Fibroblast of the conjunctiva (primary cell): ENCODE measurements at regions not wholly inside any gene's neighbourhood (a gene's known extent, or its start where the extent isn't known, plus 50 kb on each side); places are given as distances from the start of the nearest gene placed in this dataset.

Experiments used
- DNase-seq: peaks from one replicate; pipeline ENCODE4 v3.0.0-alpha.2; 2010; ENCODE audit warnings: low read depth

DNA sequence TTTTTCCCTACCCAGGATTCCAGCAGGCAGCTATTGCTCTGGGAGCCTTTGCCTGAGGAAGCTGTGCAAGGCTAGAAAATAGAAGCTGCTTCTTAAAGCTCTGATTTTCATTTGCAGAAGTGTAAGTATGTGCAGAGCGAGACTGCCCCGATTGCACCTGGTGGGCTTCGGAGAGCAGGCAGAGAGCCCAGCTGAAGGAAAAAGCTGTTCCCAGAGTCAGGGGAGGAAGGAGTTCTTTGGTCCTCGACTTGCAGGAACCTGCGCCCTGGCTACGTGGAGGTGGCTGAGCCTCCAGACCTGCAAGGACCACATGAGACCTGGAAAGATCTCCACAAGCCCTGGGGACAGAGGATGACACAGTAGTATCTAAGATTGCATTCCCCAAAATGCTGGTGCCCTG, 235.0 kb upstream of the ARGLU1 start:
- DNase-seq, result no peak

DNA sequence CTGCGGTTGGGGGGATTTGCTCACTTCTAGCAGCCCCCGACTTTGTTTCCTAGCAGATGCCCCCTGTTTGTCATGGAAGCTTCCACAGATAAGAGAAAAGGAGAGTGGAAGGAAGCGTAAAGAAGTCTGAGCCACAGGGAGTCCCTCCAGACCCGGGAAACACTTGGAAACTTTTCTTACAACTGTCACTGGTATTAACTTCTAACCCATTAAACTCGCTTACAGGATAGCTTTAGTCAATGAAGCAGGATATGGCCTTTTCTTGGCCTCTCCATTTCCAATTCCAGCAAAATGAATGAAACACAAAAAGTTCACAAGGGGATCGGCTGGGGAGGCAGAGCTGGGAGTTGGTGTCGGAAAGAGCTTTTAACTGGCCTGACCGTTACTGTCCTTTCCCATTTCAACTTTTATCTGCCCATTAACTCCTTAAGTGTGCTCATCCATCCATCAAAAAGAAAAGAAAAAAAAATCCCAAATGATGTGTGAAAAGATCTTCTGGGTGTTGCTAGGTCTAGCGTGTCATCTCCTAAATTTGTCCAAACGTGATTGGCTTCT, 231.9 kb upstream of the ARGLU1 start:
- DNase-seq, result no peak

DNA sequence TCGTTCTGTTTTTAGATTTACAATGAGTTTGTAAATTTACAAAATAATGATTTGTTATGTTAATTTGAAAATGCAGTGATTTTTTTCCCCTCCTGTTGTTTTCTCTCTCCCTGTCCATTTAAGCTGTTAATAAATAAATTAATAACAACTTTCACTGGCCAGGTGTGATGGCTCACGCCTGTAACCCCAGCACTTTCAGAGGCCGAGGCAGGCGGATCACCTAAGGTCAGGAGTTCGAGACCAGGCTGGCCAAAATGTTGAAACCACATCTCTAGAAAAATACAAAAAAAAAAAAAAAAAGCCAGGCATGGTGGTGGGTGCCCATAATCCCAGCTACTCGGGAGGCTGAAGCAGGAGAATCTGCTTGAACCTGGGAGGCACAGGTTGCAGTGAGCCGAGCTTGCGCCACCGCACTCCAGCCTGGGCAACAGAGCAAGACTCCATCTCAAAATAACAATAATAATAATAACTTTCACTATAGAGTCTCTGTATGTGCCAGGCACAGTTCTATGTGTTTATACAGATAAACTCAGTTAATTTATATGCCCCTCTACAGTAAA, 229.2 kb upstream of the ARGLU1 start:
- DNase-seq, result no peak

DNA sequence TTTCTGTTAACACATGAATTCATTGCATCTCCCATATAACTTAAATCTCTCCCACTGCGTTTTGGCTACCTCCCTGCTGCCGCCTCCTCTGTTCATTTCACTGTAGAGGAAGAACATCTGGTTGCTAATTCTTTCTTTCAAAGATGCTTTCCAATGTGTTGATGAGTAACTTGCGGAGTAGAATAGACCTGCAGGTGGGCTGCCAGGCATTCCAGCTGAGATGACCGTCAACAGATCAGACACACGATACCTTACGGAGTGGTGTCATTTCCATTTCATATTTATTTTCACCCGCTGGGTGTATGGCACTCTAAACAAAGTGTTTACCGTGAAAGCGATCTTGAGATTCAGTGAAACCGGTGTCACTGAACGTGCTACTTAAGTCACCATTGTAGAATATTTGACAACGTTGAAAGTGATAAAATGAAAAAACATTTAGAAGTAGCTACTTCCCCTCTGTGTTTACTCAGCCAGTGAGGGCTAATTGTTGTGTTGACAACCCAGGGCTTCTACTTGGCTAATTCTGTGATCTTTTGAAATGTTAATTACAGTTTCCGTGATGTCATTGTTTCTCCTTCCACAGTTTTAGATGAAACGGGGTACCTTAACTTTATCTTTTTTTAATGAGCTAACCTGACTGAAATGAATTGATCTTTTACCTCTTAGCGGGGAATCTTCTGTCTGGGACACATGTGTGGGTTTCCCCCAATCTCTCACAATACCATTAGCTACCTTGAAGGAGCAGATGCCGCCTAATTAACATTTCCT, 228.5 kb upstream of the ARGLU1 start:
- DNase-seq, result no peak

DNA sequence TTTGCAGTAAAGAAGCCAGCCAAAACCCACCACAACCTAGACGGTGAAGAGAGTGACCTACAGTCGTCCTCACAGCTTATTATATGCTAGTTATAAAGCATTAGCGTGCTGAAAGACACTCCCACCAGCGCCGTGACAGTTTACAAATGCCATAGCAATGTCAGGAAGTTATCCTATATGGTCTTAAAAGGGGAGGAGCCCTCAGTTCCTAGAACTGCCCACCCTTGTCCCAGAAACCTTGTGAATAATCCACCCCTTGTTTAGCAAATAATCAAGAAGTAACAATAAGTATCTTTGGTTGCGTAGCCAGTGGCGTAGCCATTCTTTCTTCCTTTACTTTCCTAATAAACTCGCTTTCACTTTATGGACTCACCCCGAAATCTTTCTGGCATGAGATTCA, 227.9 kb upstream of the ARGLU1 start:
- no peak for DNase-seq

DNA sequence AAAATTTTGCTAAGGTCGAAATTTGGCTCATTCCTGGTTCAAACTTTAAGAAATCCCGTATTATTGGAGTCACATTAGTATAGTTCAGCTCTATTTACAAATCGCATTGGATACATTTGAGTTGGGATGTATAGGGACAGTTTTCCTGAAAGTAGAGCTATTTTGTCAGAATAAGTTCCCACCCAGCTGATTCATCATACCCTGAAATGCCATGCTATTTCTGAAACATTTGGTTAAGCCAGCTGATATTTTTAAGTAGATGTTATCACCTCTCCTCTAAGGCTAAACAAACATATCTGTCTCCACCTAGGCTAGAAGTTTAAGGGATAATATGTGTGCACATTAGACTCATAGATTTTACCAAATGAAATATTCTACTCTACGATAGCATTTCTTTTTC, 226.2 kb upstream of the ARGLU1 start:
- no peak for DNase-seq

DNA sequence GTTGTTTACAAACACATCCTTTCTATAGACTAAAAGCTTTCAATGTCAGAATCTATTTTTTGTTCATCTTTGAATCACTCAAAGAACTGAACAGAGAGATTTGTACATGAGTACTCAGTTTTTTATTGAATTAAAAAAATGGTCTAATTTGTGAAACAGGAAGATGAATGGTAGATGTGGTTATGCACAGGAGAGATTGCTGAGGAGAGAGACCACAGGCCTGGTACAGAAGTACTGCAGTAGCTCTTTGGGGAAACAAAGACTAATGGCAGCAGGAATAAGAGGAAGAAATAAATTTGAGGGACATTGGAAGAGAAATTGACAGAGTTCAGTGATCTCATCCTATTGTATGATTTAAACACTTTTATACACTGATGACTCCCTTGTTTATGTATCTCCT, 222.0 kb upstream of the ARGLU1 start:
- DNase-seq, result no peak

DNA sequence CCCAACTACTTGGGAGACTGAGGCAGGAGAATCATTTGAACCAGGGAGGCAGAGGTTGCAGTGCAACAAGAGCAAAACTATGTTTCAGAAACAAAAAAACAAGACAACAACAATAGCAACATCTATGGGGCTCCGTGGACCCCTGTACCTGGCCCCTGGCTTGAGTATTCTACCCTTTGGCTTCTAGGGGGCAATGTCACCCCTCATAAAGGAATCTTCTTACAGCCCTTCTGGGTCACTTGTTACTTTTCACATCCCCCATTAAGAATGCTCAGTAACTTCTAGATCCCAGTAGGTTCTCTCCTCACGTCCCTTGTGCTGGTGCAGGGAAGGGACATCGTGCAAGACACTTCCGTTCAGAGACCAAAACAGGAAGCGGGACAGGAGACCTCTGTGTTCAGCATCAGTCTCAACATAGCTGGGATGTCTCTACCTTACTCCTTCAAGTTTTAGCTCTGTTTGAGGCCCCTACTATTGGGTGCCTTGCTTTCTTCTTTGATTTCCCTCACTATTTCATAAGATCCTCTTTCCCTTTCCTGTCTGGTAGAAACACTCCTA, 218.1 kb upstream of the ARGLU1 start:
- DNase-seq, result no peak

DNA sequence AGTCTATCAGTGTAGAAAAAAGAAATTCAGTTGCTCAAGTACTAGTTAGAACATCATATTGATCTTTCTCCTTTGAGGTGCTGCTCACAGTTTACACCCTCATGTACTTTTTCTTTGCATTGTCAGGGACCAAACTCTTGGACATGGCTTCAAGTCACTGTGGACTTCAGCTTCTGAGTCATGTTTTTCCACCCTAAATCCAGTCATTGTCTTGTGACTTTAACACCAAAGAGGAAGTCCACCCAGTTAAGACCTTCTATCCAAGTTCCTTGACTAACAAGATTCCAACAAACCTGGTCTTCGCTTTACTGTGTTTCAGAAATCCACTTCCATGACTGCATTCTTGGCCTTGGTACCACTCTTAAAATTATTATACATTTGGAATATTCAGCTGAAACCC, 206.7 kb upstream of the ARGLU1 start:
- no peak for DNase-seq

DNA sequence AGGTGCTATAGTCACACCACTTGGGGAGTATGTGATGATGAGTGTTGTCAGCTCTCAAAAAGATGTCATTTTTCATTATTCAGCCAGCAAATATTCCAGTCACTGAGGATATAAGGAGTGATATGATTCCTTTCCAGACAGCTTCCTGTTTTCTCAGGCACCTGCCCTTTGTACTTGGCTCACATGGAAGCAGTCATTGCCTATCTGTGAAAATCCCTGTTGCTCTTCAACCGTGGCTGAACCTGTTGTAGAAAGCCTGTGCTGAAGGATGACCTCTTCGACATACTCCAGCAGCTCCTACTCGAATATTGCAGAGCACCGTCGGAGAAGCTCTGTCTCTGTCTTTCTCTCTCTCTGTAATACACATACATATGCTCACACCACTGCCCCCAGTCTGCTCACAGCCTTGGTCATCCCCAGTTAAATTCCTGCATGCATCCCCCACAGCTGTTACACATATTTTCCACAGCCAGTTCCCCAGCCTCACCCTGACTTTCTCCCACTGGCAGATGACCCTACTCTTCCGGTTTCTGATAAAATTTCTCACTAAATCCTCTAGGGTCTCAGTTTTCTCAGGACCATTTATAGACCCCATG, 204.2 kb upstream of the ARGLU1 start:
- DNase-seq, result no peak

DNA sequence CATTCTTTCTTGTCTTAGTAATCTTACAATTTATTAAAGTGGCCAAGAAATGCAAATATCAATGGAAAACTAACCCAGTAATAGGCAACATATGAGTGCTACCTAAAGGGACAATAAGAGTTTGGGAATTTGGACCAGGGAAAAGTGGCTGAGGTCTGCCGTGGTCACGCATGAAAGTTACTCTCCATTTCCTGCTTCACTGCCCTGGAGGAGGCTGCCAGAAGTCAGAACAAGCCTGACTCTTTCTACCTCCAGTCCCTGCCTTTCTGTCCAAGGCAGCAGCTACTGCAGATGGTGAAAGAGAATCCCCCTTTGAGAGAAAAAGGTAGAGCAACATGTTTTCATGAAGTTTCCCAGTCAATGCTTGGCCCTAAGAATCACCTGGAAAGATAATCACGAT, 201.1 kb upstream of the ARGLU1 start:
- no peak for DNase-seq

DNA sequence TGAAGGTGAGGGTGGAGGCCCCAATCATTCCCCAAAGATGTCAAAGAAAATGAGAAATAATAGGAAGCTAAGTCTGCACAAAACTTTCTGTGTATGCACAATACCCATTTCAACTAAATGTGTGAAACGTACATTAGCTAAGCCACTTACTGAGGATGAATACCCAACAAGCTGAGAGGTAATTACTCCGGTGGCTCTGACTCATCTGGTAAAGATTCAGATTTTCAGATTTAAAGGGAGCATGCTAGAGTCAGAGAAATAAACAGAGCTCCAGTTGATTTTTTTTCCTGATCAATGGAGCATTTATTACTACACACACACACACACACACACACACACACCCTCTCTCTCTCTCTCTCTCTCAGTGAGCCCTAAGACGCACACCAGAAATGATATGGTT, 194.8 kb upstream of the ARGLU1 start:
- DNase-seq, result no peak

DNA sequence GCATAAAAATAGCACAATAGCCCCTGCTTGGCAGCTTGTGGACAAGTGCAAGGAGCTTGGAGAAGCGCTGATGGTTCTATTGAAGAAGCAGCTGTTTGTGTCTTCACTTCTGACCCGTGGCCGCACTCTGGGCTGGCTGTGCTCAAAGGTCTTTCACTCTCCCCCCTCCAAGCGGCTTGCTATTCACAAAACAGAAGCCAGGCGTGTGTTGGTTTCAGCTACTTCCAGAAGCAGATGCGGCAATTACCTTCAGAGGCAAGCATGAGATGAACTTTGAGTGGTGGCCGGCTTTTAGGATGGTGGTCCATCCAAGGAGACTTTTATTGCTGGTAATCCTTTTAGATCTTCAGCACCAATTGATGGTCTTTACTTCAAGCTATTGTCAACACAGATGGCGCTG, 188.5 kb upstream of the ARGLU1 start:
- DNase-seq, result no peak

DNA sequence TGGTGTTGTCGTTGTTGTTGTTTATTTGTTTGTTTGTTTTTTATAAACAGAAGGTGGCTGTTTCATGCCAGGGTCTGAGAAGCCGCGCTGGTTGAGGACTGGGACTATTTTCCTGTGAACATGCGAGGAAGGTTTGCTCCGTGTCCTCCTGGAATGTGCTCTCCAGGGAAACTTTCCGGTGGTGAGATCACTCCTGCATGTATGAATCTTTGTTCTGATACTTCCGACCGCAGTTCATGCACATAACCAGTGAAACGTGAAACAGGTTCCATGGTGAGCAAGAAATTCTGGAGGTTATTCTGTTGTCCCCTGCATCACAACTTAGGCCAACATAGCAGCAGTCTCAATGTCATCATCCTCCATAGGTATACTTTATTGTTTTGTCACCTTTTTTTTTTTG, 187.6 kb upstream of the ARGLU1 start:
- no peak for DNase-seq

DNA sequence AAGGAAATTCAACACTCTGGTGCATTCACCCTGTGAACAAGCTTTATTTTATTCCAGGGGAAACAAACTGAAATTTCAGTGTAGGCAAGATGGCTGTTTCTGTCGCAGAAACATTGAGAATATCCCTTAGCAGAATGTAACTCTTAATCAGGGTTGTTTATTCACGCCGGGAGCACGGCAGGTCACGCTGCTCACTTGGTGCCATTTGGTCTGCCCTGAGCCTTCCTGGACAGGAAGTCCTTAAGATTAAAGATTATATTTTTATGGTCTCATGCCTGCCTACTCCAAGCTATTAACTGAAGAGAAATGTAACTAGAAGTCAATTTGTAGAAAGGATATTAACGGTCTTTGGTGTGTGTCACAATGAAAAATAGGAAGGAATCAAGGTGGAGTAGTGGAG, 185.3 kb upstream of the ARGLU1 start:
- no peak for DNase-seq

DNA sequence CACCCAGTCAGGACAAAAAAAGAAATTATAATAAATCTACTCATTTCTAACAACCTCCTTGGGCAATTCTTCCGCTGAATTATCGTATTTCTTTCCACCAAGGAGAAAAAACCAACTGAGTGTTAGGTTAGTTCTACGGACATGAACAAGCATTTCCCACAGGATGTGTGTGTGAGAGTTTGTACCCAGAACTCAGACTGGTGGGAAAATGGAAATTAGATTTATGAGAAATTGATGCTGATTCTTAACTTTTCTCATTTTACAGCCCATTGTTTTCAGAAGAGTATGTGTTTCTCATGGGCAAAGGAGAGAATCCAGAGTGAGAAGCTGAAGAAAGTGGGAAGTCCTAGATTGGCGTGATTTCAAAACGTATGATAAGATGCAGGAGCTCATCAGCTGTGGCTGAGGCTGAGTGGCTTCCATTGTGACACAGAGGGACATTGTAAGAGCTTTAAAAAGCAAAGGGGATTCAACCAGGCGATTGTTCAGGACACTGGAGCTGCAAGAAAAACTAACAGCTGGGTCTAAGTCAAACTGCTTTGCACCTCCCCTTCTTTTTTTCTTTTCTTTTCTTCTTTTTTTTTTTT, 184.7 kb upstream of the ARGLU1 start:
- no peak for DNase-seq

DNA sequence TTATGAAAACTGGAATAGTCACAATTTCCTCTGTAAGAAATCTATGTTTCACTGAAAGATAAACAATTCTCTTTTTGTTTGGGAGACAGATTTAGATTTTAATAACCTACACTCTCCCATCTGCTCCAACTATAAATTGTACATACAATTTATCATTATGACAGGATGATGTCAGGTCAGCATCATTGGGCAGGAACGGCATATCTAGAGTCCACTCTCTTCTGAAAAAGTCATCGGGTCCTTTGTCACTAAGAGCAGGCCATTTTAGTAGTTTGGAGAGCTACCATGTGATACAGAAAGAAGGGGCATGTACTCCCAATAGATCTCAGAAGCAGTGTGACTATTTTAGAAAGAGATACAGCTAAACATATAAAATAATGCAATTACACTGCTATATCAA, 180.8 kb upstream of the ARGLU1 start:
- no peak for DNase-seq

DNA sequence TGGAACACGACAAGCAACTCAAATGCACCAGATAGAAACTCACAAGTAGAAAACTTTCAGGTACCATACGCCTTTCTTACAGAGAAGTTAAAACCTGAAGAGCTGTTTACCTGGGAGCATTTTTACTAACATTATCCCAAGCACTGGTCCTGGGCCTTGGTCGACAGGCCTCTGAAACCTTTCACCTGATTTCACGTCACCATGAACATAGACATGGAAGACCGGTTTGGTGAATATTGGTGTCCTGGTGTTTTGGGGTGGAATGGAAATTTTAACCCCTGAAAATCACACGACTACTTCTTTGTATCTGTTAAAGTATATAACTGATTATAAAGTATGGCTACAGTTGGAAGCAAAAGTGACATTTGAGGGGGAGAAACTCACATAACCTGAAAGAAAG, 176.6 kb upstream of the ARGLU1 start:
- DNase-seq, result no peak

DNA sequence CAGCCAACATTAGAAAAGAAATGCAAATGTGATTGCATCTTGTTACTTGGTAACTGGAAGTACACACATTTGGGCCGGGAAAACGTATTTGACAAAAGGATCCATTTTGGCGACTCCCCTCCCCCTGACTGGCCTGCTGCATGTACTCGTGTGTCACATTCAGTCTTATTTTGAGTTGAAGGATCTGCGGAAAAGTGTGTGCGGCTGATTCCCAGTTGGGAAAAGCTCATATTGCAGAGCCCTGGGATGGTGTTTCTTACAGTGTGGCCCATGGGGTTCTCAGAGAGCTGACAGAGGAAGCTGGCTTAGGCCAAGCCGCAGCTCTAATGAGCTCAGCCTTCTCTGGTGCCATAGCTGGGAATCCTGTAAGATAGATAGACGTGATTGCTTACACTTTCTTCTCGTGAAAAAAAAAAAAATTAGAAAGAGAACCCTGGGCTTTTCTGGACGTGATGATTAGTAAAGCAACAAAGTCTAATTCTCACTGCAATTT, 170.3 kb upstream of the ARGLU1 start:
- DNase-seq, result no peak

DNA sequence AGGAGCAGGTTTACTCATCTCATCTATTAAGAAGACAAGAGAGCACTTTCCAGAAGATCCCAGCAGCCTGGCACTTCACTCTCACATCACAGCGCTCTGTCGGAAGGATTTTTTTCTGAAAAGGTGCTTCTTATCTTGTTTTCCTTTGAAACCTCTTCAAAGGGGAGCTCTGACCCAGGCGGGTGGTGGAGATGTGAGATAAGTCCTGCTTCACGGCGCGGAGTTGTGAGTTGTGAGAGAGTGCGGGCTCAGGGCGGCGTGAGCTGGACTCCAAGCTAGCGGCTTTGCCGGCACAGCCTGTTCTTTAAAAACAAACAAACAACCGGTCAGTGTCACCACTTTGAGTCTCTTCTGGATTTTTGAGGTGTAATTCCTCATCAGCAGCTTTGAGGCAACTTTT, 169.0 kb upstream of the ARGLU1 start:
- DNase-seq, result no peak

DNA sequence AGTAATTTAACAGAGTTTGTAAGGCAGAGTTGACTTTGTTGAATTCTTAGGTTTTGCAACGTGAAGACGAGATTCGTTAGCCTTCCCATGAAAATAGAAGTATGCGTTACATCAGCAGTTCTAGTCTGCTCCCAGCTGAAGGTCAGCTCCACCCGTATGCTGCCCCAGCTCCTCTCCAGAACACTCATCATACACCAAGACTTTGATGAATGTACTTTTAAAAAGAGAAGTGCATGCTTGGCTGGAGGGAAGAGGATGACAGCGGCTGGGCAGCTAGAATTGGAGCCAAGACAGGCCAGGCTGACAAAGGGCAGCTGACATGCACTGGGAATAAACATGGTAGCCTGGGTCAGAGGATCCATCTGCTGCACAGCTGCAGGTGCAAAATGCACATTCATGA, 166.3 kb upstream of the ARGLU1 start:
- no peak for DNase-seq

DNA sequence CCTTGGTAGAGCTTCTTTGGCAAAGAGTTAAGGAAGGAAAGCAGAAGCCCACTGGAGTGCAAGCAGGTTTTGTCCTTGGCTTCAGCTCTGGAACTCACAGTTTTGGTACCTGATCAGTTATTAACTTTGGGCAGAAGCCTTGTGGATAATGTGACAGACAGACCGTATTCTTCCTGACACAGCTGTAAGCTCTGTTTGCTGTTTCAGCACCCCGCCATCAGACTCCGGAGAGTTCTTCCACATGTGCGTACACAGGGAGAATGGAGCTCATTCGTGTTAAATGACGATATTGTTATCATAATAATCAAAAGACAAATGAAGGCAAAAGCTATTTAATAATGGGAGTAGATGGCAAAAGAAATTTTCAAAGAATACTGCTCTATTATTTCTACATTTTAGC, 155.1 kb upstream of the ARGLU1 start:
- DNase-seq, result no peak

DNA sequence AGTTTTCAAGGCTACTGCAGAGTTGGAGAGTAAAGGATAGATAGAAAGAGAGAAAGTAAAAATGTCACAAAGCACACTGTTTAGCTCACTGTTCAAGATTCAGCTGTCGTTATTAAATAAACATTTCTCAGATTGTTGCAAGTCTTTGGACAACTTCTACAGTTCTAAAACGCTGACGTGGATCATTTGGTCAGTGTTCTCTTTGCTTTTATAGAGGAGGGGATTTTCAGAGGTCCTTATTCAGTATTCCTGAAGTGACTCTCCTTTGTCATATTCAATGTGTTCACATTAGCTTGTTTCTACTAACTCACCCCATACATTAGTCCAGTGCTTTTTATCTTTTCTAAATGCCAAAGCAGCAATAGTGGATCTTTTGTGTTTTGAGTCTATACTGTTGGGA, 154.7 kb upstream of the ARGLU1 start:
- no peak for DNase-seq
